Mesothelial cell of epicardium (in vitro differentiated cells): ENCODE measurements at regions not wholly inside any gene's neighbourhood (a gene's known extent, or its start where the extent isn't known, plus 50 kb on each side); places are given as distances from the start of the nearest gene placed in this dataset.

Source experiments
- DNase-seq, 2 experiments: peaks; one replicate each; pipeline ENCODE4 v3.0.0; 2021; ENCODE audit warnings: low spot score in 2 of 2; ENCODE audit not compliant: unreplicated experiment in 2 of 2
- H3K27ac Mint-ChIP-seq: 2 replicates; pipeline ENCODE4 v1.8.0; 2021; ENCODE audit warnings: mixed read lengths
- H3K27me3 Mint-ChIP-seq: 2 replicates; pipeline ENCODE4 v1.8.0; 2021; ENCODE audit warnings: low read depth, mixed read lengths
- H3K36me3 Mint-ChIP-seq: 2 replicates; pipeline ENCODE4 v1.8.0; 2021; ENCODE audit warnings: mixed read lengths
- H3K4me1 Mint-ChIP-seq: 2 replicates; pipeline ENCODE4 v1.8.0; 2021; ENCODE audit warnings: mixed read lengths
- H3K4me3 Mint-ChIP-seq: 2 replicates; pipeline ENCODE4 v1.8.0; 2021; ENCODE audit warnings: mild to moderate bottlenecking, moderate library complexity, mixed read lengths
- H3K9me3 Mint-ChIP-seq: 2 replicates; pipeline ENCODE4 v1.8.0; 2021; ENCODE audit warnings: mixed read lengths
- CTCF ChIP-seq: fragments of 200-600 bp; sonication (generic); IDR thresholded peaks from one replicate; pipeline ENCODE4 v1.5.0; 2021; ENCODE audit warnings: antibody characterized with exemption; ENCODE audit not compliant: unreplicated experiment

- Mint-ChIP-seq H3K27ac (no peak overlapping the region), H3K9me3 (peaks cover 42% of the 10 kb centered on the region), H3K4me3 (no peak overlapping the region), H3K27me3 (no peaks in the 10 kb centered on the region), H3K36me3 (no peaks in the 10 kb centered on the region), H3K4me1 (no peaks in the 10 kb centered on the region)
- DNase-seq: no peak
- no peak for TF ChIP-seq CTCF
Measured at GRCh38 chrX:128310912-128311311, 258.7 kb upstream of the ACTRT1 start.

GRCh38 chrX:128309311-128309710, 257.1 kb upstream of the ACTRT1 start:
- Mint-ChIP-seq H3K4me3 (no peak overlapping the region), H3K27me3 (no peaks in the 10 kb centered on the region), H3K9me3 (peaks cover 32% of the 10 kb centered on the region), H3K4me1 (no peaks in the 10 kb centered on the region), H3K36me3 (no peaks in the 10 kb centered on the region), H3K27ac (no peak overlapping the region)
- no peak for TF ChIP-seq CTCF
- no peak for DNase-seq

GRCh38 chrX:128294198-128294597, 242.0 kb upstream of the ACTRT1 start:
- no peak overlapping the region for H3K4me3 Mint-ChIP-seq
- H3K36me3 Mint-ChIP-seq: no peaks in the 10 kb centered on the region
- no peak for DNase-seq
- H3K27ac Mint-ChIP-seq: no peak overlapping the region
- H3K9me3 Mint-ChIP-seq: peaks cover 49% of the 10 kb centered on the region
- TF ChIP-seq CTCF: no peak
- H3K27me3 Mint-ChIP-seq: no peaks in the 10 kb centered on the region
- no peaks in the 10 kb centered on the region for H3K4me1 Mint-ChIP-seq

- Mint-ChIP-seq H3K27ac (no peak overlapping the region), H3K4me3 (no peak overlapping the region), H3K36me3 (no peaks in the 10 kb centered on the region), H3K4me1 (no peaks in the 10 kb centered on the region), H3K9me3 (peaks cover 54% of the 10 kb centered on the region), H3K27me3 (no peaks in the 10 kb centered on the region)
- DNase-seq: no peak
- no peak for TF ChIP-seq CTCF
Measured at GRCh38 chrX:128287693-128288092, 235.5 kb upstream of the ACTRT1 start.

- H3K27me3 Mint-ChIP-seq: no peaks in the 10 kb centered on the region
- no peaks in the 10 kb centered on the region for H3K36me3 Mint-ChIP-seq
- H3K9me3 Mint-ChIP-seq: peaks cover 32% of the 10 kb centered on the region
- no peak overlapping the region for H3K27ac Mint-ChIP-seq
- DNase-seq: no peak
- no peak for TF ChIP-seq CTCF
- H3K4me3 Mint-ChIP-seq: no peak overlapping the region
- no peaks in the 10 kb centered on the region for H3K4me1 Mint-ChIP-seq
Measured at GRCh38 chrX:128250621-128251020, 198.4 kb upstream of the ACTRT1 start.

- no peak for DNase-seq
- H3K4me3 Mint-ChIP-seq: no peak overlapping the region
- peaks cover 51% of the 10 kb centered on the region for H3K9me3 Mint-ChIP-seq
- no peak overlapping the region for H3K27ac Mint-ChIP-seq
- no peak for TF ChIP-seq CTCF
- no peaks in the 10 kb centered on the region for H3K4me1 Mint-ChIP-seq
- H3K27me3 Mint-ChIP-seq: no peaks in the 10 kb centered on the region
- H3K36me3 Mint-ChIP-seq: no peaks in the 10 kb centered on the region
Measured at GRCh38 chrX:128216364-128216763, 164.2 kb upstream of the ACTRT1 start.
